GOT3 (cell line): ENCODE measurements at regions not wholly inside any gene's neighbourhood (a gene's known extent, or its start where the extent isn't known, plus 50 kb on each side); places are given as distances from the start of the nearest gene placed in this dataset.
"Not testable (repeated sequence)": the region's sequence is repeated elsewhere in the genome, so short reads cannot be mapped to it uniquely, and the experiment has no call there.

Experiments
- DNase-seq: peaks from one replicate; lab custom pipeline; 2025; ENCODE audit warnings: mixed read lengths; lab: John Stamatoyannopoulos, UW

GRCh38 chr5:92695123-92696003, 885.7 kb downstream of the NR2F1-AS1 start:
- no peak for DNase-seq

- no peak for DNase-seq
These were observed 887.0 kb downstream of the NR2F1-AS1 start for GRCh38 chr5:92694067-92694466.

- DNase-seq = not testable (repeated sequence)
These were observed 889.1 kb downstream of the NR2F1-AS1 start for GRCh38 chr5:92691955-92692354.

GRCh38 chr5:92687821-92688722, 892.9 kb downstream of the NR2F1-AS1 start:
- DNase-seq = no peak

DNA sequence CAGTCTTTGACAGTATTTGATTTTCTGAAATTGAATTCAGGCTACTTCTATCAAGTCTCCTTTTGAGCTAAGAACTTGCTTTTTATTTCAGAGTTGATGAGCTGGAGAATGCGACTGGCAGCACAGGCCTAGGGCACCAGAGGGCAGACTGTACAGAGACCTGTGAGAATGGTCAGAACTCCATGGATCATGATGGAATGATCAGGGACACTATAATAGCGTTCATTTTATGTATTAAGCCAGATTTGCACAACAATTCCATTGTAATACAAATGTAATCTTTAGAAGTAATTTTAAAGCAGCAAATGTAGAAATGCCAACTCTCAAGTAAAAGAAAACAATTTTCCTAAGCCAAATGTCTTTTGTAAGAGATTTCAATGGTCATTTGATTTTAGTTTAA, 902.4 kb downstream of the NR2F1-AS1 start:
- DNase-seq = no peak

- DNase-seq = no peak
These were observed 904.5 kb downstream of the NR2F1-AS1 start for GRCh38 chr5:92676215-92677165.

DNA sequence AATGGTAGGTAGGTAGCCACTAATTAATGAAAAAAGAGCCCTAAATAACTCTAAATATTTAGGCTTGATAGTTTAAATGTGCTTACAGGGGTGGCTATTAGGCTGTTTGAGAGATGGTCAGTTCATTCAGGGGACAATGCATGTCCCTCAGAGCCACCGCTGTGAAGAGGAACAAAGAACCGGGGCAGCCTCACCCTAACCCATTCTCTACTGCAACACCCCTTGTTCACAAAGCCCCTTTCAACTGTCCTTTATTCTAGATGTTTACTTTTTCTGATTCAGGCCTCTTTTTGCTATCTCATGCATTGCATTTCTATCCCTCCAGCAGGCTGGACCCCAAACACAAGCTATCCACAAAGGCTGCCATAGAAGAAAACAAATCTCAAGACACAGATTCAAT, 906.7 kb downstream of the NR2F1-AS1 start:
- no peak for DNase-seq

- no peak for DNase-seq
These were observed 915.5 kb downstream of the NR2F1-AS1 start for GRCh38 chr5:92665506-92665905.

GRCh38 chr5:92662741-92663140, 918.3 kb downstream of the NR2F1-AS1 start:
- DNase-seq = no peak

- no peak for DNase-seq
These were observed 921.8 kb downstream of the NR2F1-AS1 start for GRCh38 chr5:92659246-92659645.

DNA sequence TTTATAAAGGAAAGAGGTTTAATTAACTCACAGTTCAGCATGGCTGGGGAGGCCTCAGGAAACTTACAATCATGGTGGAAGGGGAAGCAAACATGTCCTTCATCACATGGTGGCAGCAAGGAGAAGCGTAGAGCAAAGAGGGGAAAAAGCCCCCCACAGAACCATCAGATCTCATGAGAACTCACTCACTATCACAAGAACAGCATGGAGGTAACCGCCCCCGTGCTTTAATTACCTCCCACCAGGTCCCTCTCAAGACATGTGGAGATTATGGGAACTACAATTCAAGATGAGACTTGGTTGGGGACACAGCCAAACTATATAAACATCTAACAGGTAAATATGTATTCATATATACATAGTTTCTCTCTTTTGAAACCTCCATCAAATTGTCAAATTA, 926.4 kb downstream of the NR2F1-AS1 start:
- not testable (repeated sequence) for DNase-seq

DNA sequence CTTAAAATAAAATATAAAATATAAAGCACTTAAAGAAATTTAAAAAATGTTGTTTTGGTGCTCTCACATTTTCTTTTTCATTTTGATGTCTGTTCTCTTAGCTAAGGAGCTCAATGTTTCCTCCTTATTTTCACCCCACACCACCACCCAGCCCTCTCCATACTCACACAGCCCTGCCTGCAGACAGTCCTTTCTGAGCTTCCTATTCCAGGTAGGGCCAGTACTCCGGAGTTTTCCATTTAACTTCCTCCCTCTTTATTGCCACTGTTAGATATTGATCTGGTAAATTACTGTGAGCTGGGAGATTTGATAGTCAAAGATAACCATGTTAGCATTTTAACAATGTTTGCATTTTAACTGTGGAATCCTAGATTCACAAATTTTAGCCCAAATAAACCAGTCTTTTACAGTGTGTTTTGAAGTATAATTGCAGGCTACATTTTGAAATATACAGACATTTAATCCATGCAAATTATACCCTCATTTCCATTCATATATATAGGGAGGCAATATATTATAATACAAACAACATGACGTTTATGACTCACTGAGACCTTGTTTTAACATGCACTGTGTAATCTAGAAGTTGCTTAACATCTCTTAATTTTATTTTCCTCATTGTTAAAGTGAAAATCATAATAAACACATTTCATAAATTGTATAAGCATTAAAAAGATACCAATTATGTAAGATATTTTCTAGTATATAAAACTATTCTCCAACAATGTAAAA, 927.1 kb downstream of the NR2F1-AS1 start:
- no peak for DNase-seq

DNA sequence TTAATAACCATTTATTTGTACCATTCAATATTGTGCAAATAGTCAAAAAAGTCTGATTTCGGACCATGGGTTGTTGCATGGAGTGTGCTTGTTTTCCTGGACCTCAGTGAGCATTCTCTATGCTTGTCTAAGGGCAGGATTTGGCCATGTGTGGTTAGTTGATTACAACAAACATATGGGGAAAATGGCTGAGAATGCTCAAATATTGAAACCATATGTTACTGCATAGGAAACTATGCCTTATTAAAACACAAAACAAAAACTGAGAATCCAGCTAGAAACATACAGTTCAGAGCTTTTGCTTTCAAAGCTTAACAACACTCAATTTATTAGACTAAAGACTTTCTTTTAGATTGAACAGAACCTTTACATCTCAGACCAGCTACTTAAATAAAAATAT, 928.3 kb downstream of the NR2F1-AS1 start:
- DNase-seq = no peak

DNA sequence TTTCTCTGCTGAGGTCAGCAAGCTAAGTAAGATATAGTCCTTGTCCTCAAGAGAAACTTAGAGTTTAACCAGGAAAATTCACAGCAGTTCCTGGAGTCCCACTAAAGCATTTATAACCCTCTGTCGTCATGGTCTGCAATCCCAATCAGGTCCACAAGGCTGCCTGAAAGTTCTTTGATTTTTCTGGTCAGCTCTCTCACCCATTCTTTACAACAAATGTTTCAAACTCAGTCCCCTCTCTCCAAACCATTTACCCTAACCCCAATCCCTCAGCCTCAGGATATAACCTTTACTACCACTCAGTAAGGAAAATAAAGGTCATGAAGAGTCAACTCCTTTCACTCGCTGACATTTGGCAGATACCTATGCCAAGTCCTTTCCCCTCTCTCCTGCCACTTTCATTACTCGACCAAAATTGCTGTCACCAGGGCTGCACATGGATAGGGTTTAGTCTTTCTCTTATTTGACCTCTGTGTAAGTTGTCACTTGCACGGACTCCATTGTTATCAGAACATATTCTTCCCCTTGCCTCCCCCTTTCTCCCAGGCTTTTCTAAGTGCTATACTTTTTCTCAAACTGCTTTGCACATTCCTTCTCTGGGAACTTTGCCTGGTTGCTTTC, 936.6 kb downstream of the NR2F1-AS1 start:
- no peak for DNase-seq

DNA sequence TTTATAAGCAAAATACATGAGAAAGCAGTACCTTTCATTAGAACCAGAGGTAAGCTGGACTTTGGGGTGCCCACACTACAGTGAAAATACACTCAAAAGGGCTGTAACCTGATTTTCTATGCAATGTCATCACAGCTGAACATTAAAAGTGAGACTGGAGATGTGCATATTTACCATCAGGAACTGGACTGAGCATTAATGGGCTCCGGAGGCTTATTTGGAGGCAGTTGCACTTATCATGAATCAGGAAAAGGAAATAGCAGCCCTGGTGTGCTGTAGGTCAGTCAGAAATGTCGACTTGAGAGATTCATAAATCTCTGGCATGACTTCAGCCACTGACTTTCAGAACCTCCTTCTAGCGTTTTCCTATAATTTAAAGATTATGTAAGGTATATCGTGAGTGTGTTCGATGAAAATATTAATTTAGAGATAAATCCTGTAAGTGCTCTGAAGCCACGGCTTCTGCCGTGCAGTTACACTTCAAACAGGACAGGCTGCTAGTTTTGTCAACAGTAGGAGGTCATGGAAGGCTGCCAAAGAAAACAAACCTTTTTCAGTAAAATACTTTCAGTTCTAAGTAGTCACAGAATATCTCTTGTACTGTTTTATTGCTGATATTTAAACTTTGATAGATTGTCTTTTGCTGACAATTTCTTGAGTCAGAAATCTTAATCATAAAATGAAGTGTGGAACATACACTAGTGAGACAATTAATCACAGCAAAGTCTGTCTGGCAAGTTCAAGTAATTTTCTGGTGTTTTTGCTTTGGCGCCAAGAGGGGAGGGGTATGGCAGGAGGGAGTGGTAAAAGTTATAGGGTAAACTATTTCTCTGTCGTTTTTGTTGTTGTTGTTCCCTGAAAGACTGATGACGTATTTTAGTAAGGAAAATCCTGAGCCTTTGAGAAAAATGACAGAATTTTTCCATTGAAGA, 939.7 kb downstream of the NR2F1-AS1 start:
- no peak for DNase-seq

DNA sequence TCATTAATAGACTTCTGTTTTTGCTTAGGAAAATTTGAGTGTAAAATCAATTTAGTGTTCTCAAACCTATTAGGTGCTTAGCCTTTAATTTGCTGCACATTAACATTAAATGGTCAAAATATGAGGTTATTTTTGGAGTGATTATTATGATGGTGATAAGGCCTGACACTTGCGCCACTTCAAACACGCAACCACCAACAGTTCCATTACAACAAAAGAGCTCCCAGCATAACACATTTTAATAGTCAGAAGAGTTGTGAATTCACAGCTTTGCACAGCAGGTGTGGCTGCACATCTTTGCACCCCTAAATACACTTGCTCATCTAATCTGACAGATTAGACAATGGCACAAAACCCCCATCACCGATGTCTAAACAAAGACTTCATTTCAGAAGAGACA, 940.7 kb downstream of the NR2F1-AS1 start:
- DNase-seq = no peak

DNA sequence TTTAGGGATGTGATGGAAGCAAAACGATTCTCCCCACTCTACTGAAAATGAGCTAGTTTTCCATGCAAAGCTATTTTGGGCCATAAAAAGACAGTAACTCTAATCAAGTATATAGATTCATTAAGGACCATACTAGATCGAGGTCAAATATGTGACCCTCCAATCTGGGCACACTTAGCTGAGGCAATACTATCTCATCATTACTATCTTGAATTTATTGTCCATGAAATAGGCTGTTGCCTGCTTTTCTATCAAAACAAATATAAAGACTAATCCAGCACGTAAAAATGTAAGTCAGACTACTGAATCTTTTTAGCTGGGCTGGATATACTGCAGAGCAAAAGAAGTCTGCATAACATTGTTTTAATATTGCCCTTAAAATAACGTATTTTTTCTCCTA, 943.1 kb downstream of the NR2F1-AS1 start:
- DNase-seq = no peak

DNA sequence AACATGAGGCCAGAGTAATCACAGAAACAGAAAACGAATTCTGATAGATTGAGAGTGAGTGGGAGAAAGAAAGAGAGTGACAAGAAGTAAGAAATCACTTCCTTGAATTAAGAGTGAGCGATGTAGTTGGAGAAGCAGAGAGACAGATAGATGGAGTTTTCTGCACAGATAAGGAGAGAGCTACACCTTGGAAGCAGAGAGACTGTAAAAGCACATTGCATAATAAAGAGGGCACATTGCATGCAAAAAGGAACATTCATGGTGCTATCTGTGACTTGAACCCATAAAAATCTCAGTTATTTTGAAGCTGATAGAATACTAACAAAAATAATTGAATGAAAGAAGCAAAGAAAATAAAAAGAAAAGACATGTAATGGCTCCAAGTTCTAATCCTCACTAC, 943.8 kb downstream of the NR2F1-AS1 start:
- no peak for DNase-seq

- DNase-seq = no peak
These were observed 946.0 kb downstream of the NR2F1-AS1 start for GRCh38 chr5:92635001-92635461.
